Keratinocyte (primary cell): ENCODE measurements at regions not wholly inside any gene's neighbourhood (a gene's known extent, or its start where the extent isn't known, plus 50 kb on each side); places are given as distances from the start of the nearest gene placed in this dataset.

Experiments
- DNase-seq: peaks from one replicate; pipeline ENCODE4 v3.0.0-alpha.2; 2011; ENCODE audit warnings: low read depth, missing footprints, low spot score
- FAIRE-seq: peaks from 2 replicates; lab custom pipeline; 2011; peaks lifted over from hg19 to GRCh38; lab: Jason Lieb, UNC
- H2AFZ ChIP-seq: 2 replicates; pipeline ENCODE4 v1.6.0; 2012; ENCODE audit warnings: low read length, control low read depth, inconsistent platforms; ENCODE audit not compliant: control insufficient read depth
- H3K27ac ChIP-seq: 2 replicates; pipeline ENCODE4 v1.5.1; 2011; ENCODE audit warnings: low read length; ENCODE audit not compliant: control insufficient read depth, insufficient read depth
- H3K27me3 ChIP-seq: 3 replicates; pipeline ENCODE4 v1.6.0; 2011; ENCODE audit warnings: low read length; ENCODE audit not compliant: control insufficient read depth, insufficient read depth; ENCODE audit errors: extremely low read depth
- H3K36me3 ChIP-seq, 2 experiments: 2 replicates in 1 of 2; 3 replicates in 1 of 2; pipeline ENCODE4 v1.5.1; 2011; ENCODE audit warnings: low read length in 2 of 2, mild to moderate bottlenecking in 1 of 2; ENCODE audit not compliant: control insufficient read depth in 2 of 2, insufficient read depth in 2 of 2; ENCODE audit errors: extremely low read depth in 1 of 2
- H3K4me1 ChIP-seq: 3 replicates; pipeline ENCODE4 v1.5.1; 2011; ENCODE audit warnings: low read length; ENCODE audit not compliant: control insufficient read depth, insufficient read depth; ENCODE audit errors: extremely low read depth
- H3K4me2 ChIP-seq: 3 replicates; pipeline ENCODE4 v1.6.0; 2011; ENCODE audit warnings: low read depth, low read length; ENCODE audit not compliant: control insufficient read depth, insufficient read depth; ENCODE audit errors: extremely low read depth
- H3K4me3 ChIP-seq, 3 experiments: fragments of 200-600 bp in 1 of 3; sonication (generic) in 1 of 3; 2 replicates in 2 of 3; 3 replicates in 1 of 3; pipeline ENCODE4 v1.5.1; 2011 to 2016; ENCODE audit warnings: low read length in 3 of 3, mild to moderate bottlenecking in 3 of 3, control low read depth in 2 of 3, inconsistent platforms in 1 of 3, low read depth in 1 of 3, mixed read lengths in 1 of 3, mixed run types in 1 of 3, moderate library complexity in 1 of 3; ENCODE audit not compliant: control insufficient read depth in 2 of 3, insufficient read depth in 2 of 3; ENCODE audit errors: extremely low read depth in 1 of 3
- H3K79me2 ChIP-seq: 2 replicates; pipeline ENCODE4 v1.6.0; 2012; ENCODE audit warnings: low read length; ENCODE audit not compliant: control insufficient read depth, insufficient read depth
- H3K9ac ChIP-seq: 3 replicates; pipeline ENCODE4 v1.6.0; 2011; ENCODE audit warnings: low read length; ENCODE audit not compliant: control insufficient read depth, insufficient read depth; ENCODE audit errors: extremely low read depth
- H3K9me1 ChIP-seq: 3 replicates; pipeline ENCODE4 v1.6.0; 2011; ENCODE audit warnings: low read length; ENCODE audit not compliant: control insufficient read depth, insufficient read depth; ENCODE audit errors: extremely low read depth
- H3K9me3 ChIP-seq: 2 replicates; pipeline ENCODE4 v1.5.1; 2012; ENCODE audit warnings: low read depth, low read length; ENCODE audit not compliant: control insufficient read depth
- H4K20me1 ChIP-seq: 3 replicates; pipeline ENCODE4 v1.6.0; 2011; ENCODE audit warnings: low read length; ENCODE audit not compliant: control insufficient read depth, insufficient read depth; ENCODE audit errors: extremely low read depth
- CTCF ChIP-seq, 3 experiments: IDR thresholded peaks in 1 of 3; conservative IDR thresholded peaks in 1 of 3; optimal IDR thresholded peaks in 1 of 3; 2 replicates in 2 of 3; 3 replicates in 1 of 3; pipeline versions ENCODE3 to v1.5.1; 2011; ENCODE audit warnings: low read length in 3 of 3, mild to moderate bottlenecking in 3 of 3, moderate library complexity in 2 of 3, control low read depth in 1 of 3, inconsistent platforms in 1 of 3; ENCODE audit not compliant: insufficient read depth in 2 of 3; ENCODE audit errors: extremely low read depth in 1 of 3
- EZH2 ChIP-seq: IDR thresholded peaks from one replicate; pipeline ENCODE4 v1.6.1; 2012; ENCODE audit warnings: inconsistent platforms, mild to moderate bottlenecking, low read length, moderate library complexity
- dilution Hi-C: fragments of 300-500 bp; cut with MboI; formaldehyde crosslinking; loops from one replicate; pipeline ENCODE4 v1.7.0; 2020; ENCODE audit warnings: low sequenced_read_pairs; ENCODE audit not compliant: extremely low pct_ligation_motif_present

- no peaks in the 10 kb centered on the region for H4K20me1 ChIP-seq
- dilution Hi-C loops: no loop called here
- H3K9ac ChIP-seq: no peak overlapping the region
- TF ChIP-seq CTCF (optimal IDR thresholded peaks at IDR 0.05 in 1 of 3, IDR thresholded peaks at IDR 0.05 in 1 of 3, conservative IDR thresholded peaks at IDR 0.05 in 1 of 3; ENCODE audit: extremely low read depth in 1 of 3, insufficient read depth in 2 of 3, low read length in 3 of 3) (no peak), EZH2 (no peak)
- H3K4me1 ChIP-seq: peaks cover 50% of the 10 kb centered on the region
- no peak overlapping the region for H3K4me3 ChIP-seq
- H3K9me3 ChIP-seq: peaks cover 2% of the 10 kb centered on the region
- H3K79me2 ChIP-seq: no peaks in the 10 kb centered on the region
- FAIRE-seq (no peak), DNase-seq (no peak)
- H3K27ac ChIP-seq: no peak overlapping the region
- H3K27me3 ChIP-seq: no peaks in the 10 kb centered on the region
- no peaks in the 10 kb centered on the region for H3K9me1 ChIP-seq
- H3K36me3 ChIP-seq: no peaks in the 10 kb centered on the region
- no peak overlapping the region for H3K4me2 ChIP-seq
- no peak overlapping the region for H2AFZ ChIP-seq
These were observed 250.6 kb downstream of the MSRB3 start for GRCh38 chr12:65529106-65529505.

GRCh38 chr12:65529771-65530435, 251.4 kb downstream of the MSRB3 start:
- Histone ChIP-seq H3K9me1 (no peaks in the 10 kb centered on the region), H3K27ac (no peak overlapping the region), H3K4me1 (peaks cover 42% of the 10 kb centered on the region), H4K20me1 (no peaks in the 10 kb centered on the region), H3K4me3 (no peak overlapping the region), H3K9ac (no peak overlapping the region), H2AFZ (no peak overlapping the region), H3K4me2 (no peak overlapping the region), H3K27me3 (no peaks in the 10 kb centered on the region), H3K9me3 (peaks cover 2% of the 10 kb centered on the region), H3K36me3 (no peaks in the 10 kb centered on the region), H3K79me2 (no peaks in the 10 kb centered on the region)
- dilution Hi-C loops: no loop called here
- no peak for DNase-seq
- no peak for TF ChIP-seq EZH2
- no peak for TF ChIP-seq CTCF (optimal IDR thresholded peaks at IDR 0.05 in 1 of 3, IDR thresholded peaks at IDR 0.05 in 1 of 3, conservative IDR thresholded peaks at IDR 0.05 in 1 of 3; ENCODE audit: extremely low read depth in 1 of 3, insufficient read depth in 2 of 3, low read length in 3 of 3)
- FAIRE-seq: no peak
